RPMI8226 (cell line): ENCODE measurements at regions not wholly inside any gene's neighbourhood (a gene's known extent, or its start where the extent isn't known, plus 50 kb on each side); places are given as distances from the start of the nearest gene placed in this dataset.

Experiments used
- DNase-seq: peaks from one replicate; pipeline ENCODE4 v3.0.0-alpha.2; 2015

DNA sequence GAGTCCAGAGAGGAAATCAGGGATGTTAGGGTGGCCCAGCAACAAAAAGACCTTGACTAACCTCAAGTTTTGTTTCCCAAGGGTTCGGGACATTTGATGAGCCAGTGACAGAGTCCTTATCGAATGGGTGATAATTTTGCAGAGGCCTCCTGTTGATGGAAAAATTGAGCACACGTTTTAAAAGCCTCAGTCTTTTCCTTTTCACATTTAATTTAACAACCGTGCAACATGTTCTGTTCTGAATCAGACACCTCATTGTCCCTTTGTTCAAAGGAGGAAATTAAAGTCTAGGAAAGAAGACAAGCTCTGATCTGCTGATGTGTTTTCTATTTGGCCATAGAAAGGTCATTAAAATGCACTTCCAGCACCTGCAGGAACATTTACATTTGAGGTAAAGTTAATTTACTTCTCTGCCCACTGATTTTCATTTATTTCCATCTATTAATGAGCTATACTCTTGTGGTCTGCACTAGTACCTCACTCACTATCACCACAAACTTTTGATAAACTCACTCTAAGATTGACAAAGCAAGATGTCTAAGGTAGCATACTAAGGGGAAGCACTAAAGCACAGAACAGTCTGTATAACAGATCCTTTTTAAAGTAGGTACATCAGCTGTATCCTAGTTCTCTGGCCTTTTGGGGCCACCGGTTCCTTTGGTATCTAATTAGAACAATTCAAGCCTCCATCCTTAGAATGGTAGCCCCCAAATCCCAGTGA is 147.0 kb downstream of the RPAP3 start:
- no peak for DNase-seq

DNA sequence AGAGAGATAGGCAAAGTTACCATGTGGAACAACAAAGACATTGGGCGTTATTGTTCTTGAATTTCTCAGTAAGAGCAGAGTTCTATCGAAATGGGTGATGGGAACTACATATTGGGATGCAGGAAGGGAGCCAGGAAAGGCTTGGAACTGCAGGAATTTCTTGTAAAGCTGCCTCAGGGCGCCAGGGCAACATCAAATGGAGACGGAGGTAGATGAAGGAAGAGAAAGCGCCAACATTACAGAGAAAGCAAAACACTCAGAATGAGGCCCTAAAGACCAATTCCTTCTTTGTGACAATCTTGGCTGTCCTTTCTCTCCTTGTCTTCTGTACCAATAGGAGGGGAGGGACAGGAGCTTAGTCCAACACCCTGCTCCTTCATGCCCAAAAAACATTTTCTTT is 148.4 kb downstream of the RPAP3 start:
- DNase-seq = no peak

DNA sequence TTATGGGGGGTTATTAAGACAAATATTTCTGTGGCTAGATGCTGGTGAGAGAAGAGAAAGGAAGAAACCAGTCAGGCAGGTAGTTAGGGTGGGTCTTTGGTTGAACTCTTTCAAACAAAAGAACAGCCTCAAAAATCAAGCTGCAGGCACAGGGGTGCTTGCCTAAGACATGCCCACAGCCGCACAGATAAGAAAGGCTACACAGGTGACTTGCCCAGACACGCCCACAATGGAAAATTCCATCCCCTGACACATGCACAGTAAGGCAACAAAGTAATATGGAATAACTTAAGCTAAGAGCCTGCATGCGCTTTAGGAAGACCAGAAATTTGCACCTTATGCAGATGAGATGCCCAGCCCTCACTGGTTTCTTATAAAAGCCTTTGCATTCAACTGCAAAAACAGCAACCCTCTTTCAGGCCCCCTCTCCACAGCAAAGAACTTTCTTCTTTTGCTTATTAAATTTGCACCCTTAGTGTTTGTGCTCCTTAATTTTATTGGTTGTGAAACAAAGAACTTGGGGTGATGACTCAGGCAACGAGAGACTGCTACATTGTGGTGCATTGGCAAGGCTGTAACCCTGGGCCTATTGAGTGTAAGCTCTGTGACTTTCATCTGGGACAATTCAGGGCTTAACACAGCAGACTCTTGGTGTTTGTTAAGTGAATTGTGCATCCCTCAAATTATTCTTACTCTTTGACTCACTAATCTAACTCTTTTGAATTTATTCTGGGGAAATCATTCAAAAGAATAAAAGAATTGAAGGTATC is 149.4 kb downstream of the RPAP3 start:
- no peak for DNase-seq

DNA sequence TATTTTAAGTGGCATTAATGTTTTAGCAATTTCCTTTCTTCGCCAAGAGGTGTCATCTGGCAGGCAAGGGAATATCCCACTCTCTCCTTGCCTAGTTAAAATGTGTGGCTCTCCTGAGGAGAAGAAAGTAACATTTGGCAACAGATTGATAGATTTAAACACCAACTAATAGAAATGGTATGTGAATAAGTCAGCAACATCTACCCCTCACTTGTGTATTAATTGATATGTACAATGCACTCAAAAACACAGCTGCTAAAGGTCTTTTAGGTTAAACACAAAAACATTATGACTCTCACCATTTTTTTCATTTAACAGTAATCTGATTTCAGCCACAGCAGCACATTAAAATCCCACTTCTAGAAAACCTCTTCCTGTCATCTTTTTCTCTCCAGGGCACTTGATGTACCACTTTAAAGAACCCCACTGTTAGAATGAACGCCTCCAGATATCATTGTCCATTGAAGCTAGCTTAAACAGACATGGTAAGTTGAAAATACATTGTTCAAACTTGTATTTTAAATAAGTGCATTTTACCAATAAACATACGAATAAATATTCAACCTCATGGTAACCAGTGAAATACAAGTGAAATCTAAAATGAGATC is 151.7 kb downstream of the RPAP3 start:
- no peak for DNase-seq

DNA sequence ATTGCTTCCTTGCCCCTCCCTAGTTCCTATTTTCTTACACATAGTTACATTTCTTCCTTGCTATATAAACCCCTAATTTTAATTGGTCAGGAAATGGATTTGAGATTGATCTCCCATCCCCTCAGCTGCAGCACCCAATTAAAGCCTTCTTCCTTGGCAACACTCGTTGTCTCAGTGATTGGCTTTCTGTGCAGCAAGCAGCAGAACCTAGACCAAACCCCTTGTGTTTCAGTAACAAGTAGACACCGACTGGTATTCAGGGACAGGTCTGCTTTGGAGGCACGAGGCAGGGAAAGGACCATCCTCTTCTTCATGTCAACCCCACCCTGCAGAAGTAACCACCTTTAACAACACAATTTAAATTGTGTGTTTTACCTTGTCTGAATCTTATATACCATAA is 152.6 kb downstream of the RPAP3 start:
- DNase-seq = no peak

DNA sequence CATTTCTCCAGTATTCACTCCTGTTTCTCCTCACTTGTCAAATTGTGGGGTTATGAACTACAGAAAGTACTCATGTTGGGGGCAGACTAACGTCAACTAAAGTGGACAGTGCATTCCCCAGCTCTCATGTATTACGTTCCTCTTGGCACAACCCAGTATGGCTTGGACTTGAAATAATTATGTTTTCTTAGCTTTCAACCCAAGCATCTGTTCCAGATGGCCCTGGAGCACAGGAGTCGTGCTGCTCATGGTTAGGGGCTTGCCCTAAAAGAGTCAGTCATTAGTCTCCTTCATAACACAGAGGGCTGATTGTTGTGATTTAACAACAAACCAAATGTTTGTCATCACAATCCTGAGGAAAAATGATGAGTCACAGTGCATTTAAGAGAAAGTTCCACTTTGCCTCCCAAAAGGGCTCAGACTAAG is 154.4 kb downstream of the RPAP3 start:
- DNase-seq = no peak

DNA sequence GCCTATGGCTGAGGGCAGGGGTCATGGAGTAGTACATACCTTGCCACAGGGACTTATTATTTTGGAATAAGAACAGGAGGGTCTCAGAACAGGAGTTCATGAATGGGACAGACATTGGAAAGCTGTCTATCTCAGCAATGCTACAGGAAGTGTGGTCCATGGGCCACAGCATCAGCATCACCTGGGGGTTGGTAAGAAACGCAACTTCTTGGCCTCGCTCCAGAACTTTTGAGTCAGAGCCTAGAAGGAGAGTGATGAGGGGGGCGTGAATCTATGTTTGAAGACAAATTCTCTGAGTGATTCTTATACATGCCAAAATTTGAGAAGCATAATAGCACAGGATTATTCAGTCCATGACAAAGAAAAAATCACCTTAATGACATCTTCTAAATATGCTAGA is 156.6 kb downstream of the RPAP3 start:
- DNase-seq = no peak

DNA sequence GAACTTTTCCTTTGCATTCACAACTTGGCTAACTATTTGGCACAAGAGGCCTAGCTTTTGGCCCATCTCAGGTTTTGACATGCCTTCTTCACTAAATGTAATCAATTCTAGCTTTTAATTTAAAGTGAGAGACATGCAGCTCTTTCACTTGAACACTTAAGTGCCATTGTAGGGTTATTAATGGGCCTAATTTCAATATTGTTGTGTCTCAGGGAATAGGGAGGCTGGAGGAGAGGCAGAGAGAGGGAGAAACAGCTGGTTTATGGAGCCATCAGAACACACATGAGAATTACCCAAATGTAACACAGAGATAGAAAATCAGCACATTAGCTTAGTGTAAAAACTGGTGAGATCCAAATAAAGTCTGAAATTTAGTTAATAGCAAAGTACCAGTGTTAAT is 157.4 kb downstream of the RPAP3 start:
- no peak for DNase-seq

DNA sequence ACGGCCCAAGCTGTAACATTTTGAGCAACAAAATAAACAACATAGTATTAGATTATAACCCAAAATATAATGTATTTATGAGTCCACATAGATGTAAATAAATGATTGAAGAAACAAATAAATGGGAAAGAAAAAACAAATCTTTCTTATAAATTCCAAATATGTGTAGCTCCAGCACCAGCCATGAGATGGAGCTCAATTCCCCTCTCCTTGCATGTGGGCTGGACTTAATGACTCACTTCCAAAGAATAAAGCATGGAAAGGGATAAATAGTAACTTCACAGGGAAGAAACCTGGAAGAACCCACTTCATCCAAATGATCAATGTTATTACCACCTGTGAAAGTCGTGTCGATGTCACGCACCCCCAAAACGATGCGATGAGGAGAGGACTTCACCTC is 158.8 kb downstream of the RPAP3 start:
- DNase-seq = no peak

DNA sequence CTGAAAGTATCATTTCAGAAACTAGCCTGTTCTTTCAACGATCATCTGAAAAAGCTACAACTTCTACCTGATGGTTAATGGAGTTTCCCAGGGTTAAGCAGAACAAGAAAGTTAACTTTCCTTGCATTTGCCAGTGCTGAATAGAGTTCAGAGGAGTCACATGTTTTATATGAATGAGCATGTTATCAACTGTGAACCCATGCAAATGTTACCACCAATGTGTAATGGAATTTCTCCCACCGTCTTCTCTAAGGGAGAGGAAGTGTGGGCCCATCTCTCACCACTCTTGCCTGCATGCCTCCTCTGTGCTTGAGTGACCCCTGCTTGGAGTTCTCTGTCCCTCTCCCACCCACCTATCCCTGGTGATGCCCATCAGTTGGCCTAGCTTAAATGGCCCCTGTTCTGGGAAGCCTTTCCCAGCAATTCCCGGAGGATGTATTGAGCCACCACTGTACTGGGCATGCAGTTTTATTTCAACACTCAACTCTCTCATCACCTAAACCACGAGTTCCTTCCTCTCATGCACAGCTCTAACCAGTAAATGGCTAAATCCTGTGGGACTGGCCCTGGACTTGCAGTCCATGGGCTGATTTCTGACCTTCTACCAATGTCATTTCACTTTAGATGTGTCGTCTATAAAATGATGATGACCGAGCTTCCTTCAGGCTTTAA is 159.8 kb downstream of the RPAP3 start:
- no peak for DNase-seq

DNA sequence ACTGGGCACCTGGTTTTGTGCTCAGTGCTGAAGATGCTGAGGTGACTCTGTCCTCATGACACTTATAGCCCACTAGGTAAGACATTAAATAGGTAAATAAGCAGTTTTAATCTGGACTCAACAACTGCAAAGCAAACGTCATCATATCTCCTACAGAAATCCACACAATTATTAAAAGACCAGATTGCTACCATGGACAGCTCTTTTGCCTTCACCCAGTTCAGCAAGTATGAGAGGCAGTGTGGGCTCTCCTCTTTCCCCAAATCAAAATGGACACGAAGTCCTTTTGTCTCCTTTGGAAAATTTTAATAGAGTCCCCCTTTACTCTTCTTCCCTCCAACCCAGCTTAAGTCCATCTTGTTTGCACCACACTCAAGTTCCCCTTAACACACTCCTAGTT is 171.1 kb downstream of the RPAP3 start:
- DNase-seq = no peak

DNA sequence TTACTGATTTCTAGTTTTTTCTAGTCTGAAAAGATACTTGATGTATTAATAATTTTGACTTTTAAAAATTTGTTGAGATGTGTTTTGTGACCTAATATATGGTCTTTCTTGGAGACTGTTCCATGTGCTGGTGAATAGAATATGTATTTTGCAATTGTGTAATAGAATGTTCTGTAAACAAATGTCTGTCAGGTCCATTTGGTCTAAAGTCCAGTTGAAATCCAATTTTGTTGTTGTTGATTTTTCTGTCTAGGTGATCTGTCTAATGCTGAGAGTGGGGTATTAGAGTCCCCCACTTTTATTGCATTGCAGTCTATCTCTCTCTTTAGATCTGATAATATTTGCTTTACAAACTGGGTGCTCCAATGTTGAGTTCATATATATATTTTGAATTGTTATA is 175.8 kb downstream of the RPAP3 start:
- no peak for DNase-seq

DNA sequence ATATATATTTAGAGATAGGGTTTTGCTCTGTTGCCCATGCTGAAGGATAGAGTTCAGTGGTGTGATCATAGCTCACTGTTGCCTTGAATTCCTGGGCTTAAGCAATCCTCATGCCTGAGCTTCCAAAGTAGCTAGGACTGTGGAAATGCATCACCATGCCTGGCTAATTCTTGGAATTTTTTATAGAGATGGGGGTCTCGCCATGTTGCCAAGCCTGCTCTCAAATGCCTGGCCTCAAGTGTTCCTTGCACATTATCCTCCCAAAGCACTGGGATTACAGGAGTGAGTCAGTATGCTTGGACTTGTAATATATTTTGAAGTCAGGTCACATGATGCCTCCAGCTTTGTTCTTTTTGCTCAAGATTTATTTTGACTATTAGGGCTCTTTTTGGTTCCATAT is 178.0 kb downstream of the RPAP3 start:
- no peak for DNase-seq

DNA sequence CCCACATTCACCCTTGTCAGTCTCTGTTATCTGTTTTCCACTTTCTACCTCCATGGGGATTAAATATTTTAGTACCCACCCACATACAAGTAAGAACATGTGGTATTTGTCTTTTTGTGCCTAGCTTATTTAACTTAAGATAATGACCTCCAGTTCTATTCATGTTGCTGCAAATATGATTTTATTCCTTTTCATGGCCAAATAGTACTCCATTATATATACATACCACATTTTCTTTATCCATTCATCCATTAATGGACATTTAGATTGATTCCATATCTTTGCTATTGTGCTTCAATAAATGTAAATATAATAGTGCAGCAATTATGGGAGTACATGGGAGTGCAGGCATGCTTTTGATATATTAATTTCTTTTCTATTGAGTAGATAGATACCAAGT is 185.8 kb downstream of the RPAP3 start:
- no peak for DNase-seq

DNA sequence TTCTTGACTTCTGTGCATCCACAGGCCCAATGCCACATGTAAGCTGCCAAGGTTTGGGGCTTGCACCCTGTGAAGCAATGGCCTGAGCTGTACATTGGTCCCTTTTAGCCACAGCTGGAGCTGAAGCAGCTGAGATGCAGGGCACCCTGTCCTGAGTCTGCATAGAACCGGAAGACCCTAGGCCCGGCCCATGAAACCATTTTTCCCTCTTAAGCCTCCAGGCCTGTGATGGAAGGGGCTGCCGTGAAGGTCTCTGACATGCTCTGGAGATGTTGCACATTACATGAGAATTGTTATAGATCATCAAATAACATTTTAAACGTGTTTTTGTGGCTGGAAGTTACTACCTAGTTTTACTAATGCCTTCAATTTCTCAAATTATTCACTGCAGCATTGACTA is 188.7 kb downstream of the RPAP3 start:
- no peak for DNase-seq

DNA sequence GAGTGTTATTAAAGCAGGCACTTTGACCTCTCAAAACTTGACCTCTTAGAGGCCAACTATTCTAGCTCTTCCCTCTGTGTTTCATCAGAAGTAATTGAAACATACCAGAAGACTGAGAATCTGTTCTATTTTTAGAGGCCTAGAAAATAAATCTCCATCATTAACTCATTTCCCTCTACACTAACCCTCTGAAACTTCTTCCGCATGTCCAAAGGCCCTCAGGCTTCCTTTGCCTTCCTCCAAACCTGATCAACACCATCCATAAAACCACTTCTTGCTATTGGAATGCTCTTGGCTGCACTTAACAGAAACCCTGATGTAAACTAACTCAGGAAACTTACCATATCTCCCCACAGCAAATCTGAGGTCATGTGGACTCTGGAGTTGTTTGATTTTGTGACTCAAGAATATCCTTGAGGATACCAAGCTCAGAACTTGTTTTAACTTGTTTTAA is 196.4 kb downstream of the RPAP3 start:
- no peak for DNase-seq

DNA sequence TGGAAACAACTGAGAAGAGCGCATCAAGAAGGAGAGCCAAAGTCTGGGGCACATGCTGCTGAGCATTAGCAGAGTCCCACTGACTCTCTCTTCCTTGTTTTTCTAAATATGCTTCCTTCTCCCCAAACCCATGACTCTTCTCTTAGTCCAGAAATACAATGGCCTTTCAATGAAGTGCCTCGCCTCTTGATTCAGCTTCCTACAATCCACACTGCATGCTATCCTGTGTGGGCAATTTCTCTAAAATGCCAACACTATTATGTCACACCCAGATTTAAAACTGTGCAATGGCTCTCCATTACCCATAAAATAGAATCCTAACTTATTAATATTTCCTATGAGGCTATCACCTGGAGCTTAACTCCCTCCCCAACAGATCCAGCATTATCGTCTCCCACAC is 198.6 kb downstream of the RPAP3 start:
- no peak for DNase-seq

DNA sequence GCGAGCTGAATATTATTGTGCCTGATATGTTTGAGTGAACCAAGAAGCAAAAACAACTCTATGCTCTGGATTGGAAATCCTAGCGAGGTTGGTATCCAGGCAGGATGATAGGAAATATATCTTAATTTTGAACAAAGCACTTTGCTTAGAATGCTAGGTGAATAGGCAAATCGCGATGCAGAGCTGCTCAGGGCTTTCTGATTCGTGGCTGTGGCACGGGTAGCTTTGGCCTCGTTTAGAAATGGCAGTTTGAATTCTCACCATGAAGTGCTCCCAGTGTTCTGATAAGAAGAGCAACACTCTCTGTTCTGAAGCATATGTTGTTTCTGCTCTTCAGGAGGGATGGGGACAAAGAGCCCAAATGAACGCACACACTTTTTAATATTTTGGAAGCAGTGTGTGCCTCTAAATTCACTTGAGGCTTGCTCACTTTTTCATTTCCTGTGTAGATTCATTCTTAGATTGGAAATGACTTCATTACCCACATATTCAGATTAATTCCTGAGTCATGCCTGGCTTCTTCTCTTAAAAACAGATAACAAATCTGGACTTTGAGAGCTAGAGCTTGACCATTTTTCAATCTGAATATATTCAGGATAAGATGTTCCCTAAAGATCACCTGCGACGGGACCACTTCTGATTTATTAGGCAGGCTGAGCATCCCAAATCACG is 200.9 kb downstream of the RPAP3 start:
- DNase-seq = no peak

DNA sequence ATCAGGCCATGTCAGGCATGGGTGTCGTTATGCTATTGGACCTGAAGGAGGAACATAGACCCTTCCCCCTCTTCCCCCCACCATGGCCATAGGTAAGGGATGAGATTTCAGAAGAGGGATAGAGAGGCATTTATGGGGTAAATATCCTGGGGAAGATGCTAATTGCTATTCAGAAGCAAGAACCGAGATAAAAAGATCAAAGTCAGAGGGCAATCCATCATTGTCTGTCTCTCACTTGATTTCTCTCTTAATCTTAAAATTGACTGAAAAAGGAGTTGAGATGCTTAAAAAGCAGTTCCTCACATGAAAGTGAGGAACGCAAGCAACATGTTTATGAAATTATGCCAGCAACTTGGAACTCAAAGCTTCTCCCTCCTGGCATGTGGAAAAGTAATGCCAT is 212.0 kb downstream of the RPAP3 start:
- DNase-seq = no peak

DNA sequence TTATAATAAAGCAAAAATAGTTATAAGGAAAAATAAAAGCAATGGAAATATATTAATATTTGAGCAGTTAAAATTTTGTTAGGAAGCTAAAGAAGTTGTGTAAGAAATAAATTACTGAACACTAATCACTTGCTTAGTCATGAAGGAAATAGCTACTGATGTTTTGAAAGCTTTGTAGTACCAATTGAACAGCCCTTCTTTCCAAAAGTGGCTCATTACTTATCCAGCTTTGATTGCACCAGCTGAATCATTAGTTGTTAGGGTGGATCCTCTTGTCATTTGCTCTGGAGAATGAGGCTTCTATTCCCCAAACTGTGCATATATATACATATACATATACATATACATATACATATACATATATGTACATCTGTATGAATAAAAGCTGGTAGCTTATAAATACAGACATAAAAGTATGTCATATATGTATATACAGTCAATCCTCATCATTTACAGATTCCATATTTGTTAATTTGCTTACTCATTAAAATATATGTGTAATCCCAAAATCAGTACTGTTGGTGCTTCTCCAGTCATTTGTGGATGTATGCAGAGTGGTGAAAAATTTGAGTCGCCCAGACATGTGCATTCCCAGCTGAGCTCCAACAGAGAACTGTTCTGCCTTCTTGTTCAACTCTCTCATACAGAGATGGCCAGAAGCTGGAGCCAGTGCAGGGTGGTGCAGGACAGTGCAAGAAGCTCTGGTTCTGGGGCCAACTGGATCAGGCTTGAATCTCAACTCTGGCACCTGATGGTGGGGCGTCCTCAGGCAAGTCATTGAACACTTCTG is 214.1 kb downstream of the RPAP3 start:
- no peak for DNase-seq

DNA sequence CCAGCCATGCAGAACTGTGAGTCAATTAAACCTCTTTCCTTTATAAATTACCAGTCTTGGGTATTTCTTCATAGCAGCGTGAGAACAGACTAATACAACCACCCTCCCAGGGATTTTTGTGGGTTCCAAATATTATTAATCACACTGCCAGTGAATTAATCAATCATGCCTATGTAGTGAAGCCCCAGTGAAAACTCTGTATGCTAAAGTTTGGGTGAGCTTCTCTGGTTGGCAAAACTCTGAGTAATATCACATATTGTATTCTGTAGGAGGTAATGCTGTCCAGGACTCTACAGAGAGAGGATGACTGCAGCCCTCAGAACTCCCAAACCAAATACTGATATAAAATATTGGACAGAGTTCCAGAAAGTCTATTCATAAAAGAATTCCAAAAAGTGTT is 216.9 kb downstream of the RPAP3 start:
- no peak for DNase-seq

DNA sequence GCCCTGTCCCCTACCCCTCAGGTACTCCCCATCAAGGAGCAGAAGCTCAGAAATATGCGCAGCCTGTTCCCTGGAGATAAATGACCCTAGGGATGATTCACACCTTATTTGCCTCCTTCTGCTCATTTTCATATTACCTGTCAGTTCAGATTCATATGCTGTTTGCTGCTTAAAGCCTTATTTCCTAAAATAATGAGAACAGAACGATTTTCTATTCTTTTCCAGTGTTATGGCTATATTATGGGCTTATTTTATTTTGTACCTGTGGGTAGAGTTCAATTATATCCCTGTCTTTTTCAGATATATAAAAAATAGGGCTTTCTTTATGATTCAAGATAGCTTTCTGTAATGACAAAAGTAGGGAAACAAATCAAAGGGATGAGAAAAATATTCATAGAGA is 224.8 kb downstream of the RPAP3 start:
- DNase-seq = no peak
